Heart right ventricle (tissue), 16 donors: ENCODE measurements at regions not wholly inside any gene's neighbourhood (a gene's known extent, or its start where the extent isn't known, plus 50 kb on each side); places are given as distances from the start of the nearest gene placed in this dataset.

Experiments used
- ATAC-seq, 8 donors: fragments of 200-7000 bp; cut with Tn5 transposase; one replicate each; pipeline ENCODE4 v1.9.1; 2020; ENCODE audit warnings: mild to moderate bottlenecking in 8 of 8, moderate library complexity in 8 of 8, moderate number of reproducible peaks in 1 of 8
- DNase-seq, 2 donors: peaks; one replicate each; pipeline ENCODE4 v3.0.0-alpha.2; 2020
- H3K27ac ChIP-seq, 10 donors: fragments of 200-600 bp; sonication (generic) in 2 of 10; one replicate each; pipeline versions ENCODE4 v1.5.0 to v1.8.0; 2020 to 2022; ENCODE audit warnings: mild to moderate bottlenecking in 3 of 10
- H3K27me3 ChIP-seq, 7 donors: fragments of 200-600 bp; one replicate each; pipeline ENCODE4 v1.8.0; 2021 to 2022; ENCODE audit warnings: mild to moderate bottlenecking in 2 of 7
- H3K36me3 ChIP-seq, 9 donors: fragments of 200-600 bp; sonication (generic) in 1 of 9; one replicate each; pipeline versions ENCODE4 v1.5.0 to v1.8.0; 2020 to 2022; ENCODE audit warnings: mild to moderate bottlenecking in 2 of 9
- H3K4me1 ChIP-seq, 9 donors: fragments of 200-600 bp; sonication (generic) in 1 of 9; one replicate each; pipeline versions ENCODE4 v1.5.0 to v1.8.0; 2020 to 2022; ENCODE audit warnings: mild to moderate bottlenecking in 4 of 9
- H3K4me3 ChIP-seq, 10 donors: fragments of 200-600 bp; sonication (generic) in 2 of 10; one replicate each; pipeline versions ENCODE4 v1.5.0 to v1.8.0; 2020 to 2022; ENCODE audit warnings: mild to moderate bottlenecking in 7 of 10, moderate library complexity in 2 of 10
- H3K9me3 ChIP-seq, 11 donors: fragments of 200-600 bp in 10 of 11; sonication (generic) in 2 of 11; one replicate each; pipeline versions ENCODE4 v1.5.0 to v1.8.0; 2013 to 2022; ENCODE audit warnings: mild to moderate bottlenecking in 2 of 11, control low read depth in 1 of 11, moderate library complexity in 1 of 11
- WGBS, 2 donors: extraction: QIAGEN DNeasy Blood & Tissue Kit; methylation state at CpG; one replicate each; pipeline ENCODE4 v1.1.7; 2013; ENCODE audit warnings: inconsistent platforms in 1 of 2; 5-methylcytosine and 5-hydroxymethylcytosine counted together
- intact Hi-C, 10 donors: fragments of 100-400 bp; cut with DNase I; formaldehyde crosslinking; loops; one replicate each; pipeline versions ENCODE4 v1.11.1 to v1.14.2; 2022
- TF ChIP-seq, protein P1 (sequence below), 9 donors: fragments of 200-600 bp; sonication (generic) in 2 of 9; IDR thresholded peaks; one replicate each; pipeline versions ENCODE4 v1.5.0 to v1.8.0; 2021 to 2022; ENCODE audit warnings: antibody characterized with exemption in 9 of 9, mild to moderate bottlenecking in 5 of 9, moderate library complexity in 1 of 9
- donor health status: Arrhythmogenic right ventricular cardiomyopathy.
- donor health status: ischemic (EF 13 %, LVEDD 7.1; RV severe dilation, severe dysfunction).
- donor health status: healthy with polysubstance abuse.
- donor health status: DM: no; HTN: yes; CAD: no.
- donor health status: DM: no; HTN: no; CAD: no.
- donor health status: ischemic (EF 25% LVEDD 6.9; RV normal size, moderate dysfunction).
- donor health status: ischemic (EF 25% LVEDD 5.7; RV mildly dilated, moderate dysfunction).
- donor health status: healthy.
- donor health status: DM: yes; HTN: yes; CAD: no.
- donor health status: Ischemic cardiomyopathy.
- donor health status: ischemic (EF 35%, LVEDD 5.7; RV mildly dilated, moderate dysfunction).
- donor health status: nonischemic (EF 11% LVEDD 7.7; RV severe dilation, severe dysfunction).
- donor health status: DM: yes; HTN: yes; CAD: no.
- donor health status: PGD.
- donor health status: ischemic (EF 29% LVEDD 5.4; RV normal size, mild dysfunction).
- donor health status: nonischemic (EF 23%, LVEDD 6.1; RV moderate dilation, normal function).

DNA sequence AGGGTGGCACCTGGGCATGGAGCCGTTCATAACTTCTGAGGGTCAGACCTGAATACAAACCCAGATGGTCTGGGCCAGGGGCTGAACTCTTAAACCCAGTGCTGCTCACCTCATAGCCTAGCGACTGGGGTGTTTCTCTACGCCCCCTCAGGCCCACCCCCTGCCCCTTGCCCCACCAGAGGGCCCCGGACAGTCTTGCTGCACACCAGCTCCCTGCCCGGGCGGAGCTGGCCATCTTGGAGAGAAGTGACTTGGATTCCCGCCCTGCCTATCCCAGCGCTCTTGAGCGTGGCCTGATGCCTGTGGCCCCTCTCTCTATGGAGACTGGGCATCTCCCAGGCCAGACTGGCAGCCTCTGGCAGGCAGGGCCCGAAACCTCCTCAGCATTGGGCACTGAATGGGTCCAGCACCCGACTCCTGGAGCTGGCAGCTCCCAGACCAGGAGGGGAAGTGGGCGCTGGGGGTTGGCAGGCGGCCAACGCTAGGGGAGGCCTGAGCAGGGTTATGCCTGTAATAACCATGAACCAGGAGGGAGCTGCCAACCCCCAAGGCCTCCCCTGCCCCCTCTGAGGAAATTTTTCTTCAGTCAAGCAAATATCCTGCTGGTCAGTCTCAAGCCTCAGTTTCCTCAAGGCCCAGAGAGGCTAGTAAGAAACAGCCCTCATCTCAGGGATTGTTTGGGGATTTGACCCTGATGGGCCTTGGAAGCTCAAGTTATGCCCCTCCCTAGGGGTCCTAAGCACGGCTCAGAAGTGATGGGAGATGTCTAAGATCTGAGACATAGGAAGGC is 169.5 kb downstream of the VEGFA start:
- H3K27ac ChIP-seq, result no peak overlapping the region
- peaks cover 0 to 20% (median 6%) of the 10 kb centered on the region in 9 donors for H3K4me1 ChIP-seq
- DNase-seq (peak in 1 of 2 donors; percentile 3), ATAC-seq (no peak)
- TF ChIP-seq, protein P1, sequence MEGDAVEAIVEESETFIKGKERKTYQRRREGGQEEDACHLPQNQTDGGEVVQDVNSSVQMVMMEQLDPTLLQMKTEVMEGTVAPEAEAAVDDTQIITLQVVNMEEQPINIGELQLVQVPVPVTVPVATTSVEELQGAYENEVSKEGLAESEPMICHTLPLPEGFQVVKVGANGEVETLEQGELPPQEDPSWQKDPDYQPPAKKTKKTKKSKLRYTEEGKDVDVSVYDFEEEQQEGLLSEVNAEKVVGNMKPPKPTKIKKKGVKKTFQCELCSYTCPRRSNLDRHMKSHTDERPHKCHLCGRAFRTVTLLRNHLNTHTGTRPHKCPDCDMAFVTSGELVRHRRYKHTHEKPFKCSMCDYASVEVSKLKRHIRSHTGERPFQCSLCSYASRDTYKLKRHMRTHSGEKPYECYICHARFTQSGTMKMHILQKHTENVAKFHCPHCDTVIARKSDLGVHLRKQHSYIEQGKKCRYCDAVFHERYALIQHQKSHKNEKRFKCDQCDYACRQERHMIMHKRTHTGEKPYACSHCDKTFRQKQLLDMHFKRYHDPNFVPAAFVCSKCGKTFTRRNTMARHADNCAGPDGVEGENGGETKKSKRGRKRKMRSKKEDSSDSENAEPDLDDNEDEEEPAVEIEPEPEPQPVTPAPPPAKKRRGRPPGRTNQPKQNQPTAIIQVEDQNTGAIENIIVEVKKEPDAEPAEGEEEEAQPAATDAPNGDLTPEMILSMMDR (IDR thresholded peaks at IDR 0.05), result no peak
- WGBS, 2 donors, result 84 to 85% methylated on average over 15 of the region's 15 CpGs
- no peak overlapping the region for H3K4me3 ChIP-seq
- H3K36me3 ChIP-seq, result no peaks in the 10 kb centered on the region
- no peaks in the 10 kb centered on the region for H3K27me3 ChIP-seq
- intact Hi-C loops, result loop anchor here in 1 of 10 donors (5.0 kb wide), 1 partner anchor 122 kb away; no protein-coding TSS in a partner anchor
- H3K9me3 ChIP-seq, result peaks cover 0 to 2% (median 0%) of the 10 kb centered on the region in 11 donors

DNA sequence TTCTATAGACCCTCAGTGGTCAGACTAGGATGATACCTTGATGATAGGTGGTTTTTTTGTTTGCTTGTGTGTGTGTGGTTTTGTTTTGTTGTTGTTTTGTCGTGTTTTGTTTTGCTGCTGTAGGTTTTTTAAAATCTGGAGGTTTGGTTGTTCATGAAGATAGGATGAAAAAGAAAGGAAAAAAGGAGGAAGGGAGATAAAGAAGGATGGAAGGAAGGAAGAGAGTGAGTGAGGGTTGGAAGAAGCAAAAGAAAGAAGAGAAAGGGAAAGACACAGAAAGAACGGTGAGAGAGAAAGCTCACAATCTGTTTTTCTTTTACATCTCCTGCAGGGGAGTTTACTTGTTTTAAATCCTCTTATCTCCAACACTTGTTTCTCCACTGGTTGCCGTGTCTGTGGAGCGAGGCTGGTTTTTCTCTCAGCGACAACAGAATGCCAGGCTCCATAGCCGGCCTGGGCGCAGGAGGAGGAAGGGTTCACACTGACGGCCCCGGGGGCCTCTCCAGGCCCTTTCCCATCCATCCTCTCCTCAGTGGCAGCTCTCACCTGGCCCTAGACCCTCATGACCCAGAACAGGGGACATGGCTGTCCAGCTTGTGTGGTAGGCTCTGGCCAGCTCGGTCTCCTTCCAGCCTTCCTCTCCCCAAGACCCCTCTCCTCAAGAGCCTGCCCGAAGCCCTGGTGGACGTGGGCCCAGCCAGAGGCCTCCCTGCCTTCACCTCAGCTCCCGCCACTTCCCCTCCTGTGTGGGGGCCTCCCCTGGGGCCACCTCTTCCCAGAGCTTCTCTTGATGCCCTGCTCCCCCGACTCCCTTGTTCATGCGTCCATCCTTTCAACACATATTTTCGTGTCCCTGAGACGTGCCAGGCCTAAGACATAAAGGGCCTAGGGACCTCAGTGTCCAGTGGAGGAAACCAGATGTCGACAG is 168.4 kb downstream of the VEGFA start:
- intact Hi-C loops, result loop anchor here in 1 of 10 donors (5.0 kb wide), 1 partner anchor 121 kb away; no protein-coding TSS in a partner anchor
- H3K4me1 ChIP-seq, result peaks cover 0 to 20% (median 6%) of the 10 kb centered on the region in 9 donors
- TF ChIP-seq, protein P1 (IDR thresholded peaks at IDR 0.05), result no peak
- WGBS, 2 donors, result 60 to 70% methylated on average over 18 of the region's 18 CpGs
- no peaks in the 10 kb centered on the region for H3K27me3 ChIP-seq
- no peak overlapping the region for H3K27ac ChIP-seq
- H3K36me3 ChIP-seq, result no peaks in the 10 kb centered on the region
- ATAC-seq, result peak in 2 of 8 donors; percentile 34 to 41
- H3K4me3 ChIP-seq, result no peak overlapping the region
- DNase-seq, result no peak
- H3K9me3 ChIP-seq, result no peaks in the 10 kb centered on the region

DNA sequence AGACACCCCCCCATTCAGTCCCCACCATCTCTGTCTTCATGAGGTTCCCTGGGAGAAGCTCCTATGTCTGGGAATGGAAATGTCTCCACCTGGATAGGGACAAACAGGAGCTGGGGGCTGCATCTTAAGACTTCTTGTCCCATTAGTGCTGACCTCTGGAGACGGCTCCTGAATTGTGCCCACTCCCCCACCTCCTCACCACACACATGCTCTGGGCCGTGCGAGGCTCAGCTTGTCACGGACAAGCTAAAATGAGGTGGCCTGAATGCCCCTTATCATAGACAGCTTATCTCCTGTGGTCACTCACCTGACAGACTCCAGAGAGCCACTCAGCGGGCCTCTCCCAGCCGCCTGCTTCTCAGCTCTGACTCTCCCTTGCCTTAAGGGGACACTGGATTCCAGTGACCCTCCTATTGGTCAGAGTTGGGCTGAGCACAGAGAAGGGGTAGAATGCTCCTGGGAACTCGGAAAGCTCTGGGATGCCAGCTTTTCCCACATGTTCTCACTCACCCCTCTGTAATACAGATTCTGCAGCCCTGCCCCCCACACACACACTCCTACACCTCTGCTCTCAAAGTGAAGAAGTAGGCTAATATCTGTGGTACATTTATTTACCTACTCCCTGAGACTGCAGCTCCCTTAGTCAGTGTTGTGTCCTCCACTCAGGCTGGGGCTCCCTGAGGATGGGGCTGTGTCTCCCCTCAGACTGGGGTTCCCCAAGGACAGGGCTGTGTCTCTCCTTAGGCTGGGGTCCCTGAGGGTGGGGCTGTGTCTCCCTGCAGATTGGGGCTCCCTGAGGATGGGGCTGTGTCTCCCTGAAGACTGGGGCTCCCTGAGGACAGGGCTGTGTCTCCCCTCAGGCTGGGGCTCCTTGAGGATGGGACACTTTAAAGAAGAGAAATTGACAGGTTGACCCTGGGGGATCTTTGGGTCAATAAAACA is 167.5 kb downstream of the VEGFA start:
- no peak for DNase-seq
- intact Hi-C loops, result loop anchor here in 1 of 10 donors (5.0 kb wide), 1 partner anchor 120 kb away; no protein-coding TSS in a partner anchor
- Histone ChIP-seq H3K27me3 (no peaks in the 10 kb centered on the region), H3K4me3 (no peak overlapping the region), H3K27ac (no peak overlapping the region), H3K36me3 (no peaks in the 10 kb centered on the region), H3K9me3 (no peaks in the 10 kb centered on the region), H3K4me1 (peaks cover 0 to 20% (median 6%) of the 10 kb centered on the region in 9 donors)
- ATAC-seq, result peak in 5 of 8 donors; percentile 7 to 56 (median 29)
- WGBS, 2 donors, result 52 to 56% methylated on average over 7 of the region's 7 CpGs
- TF ChIP-seq, protein P1 (IDR thresholded peaks at IDR 0.05), result no peak
